ENCODE measurements at regions not wholly inside any gene's neighbourhood (a gene's known extent, or its start where the extent isn't known, plus 50 kb on each side); places are given as distances from the start of the nearest gene placed in this dataset.

- TF ChIP-seq CTCF (IDR thresholded peaks at IDR 0.05) (no peak), POLR2A (IDR thresholded peaks at IDR 0.05) (no peak)
Measured at GRCh38 chr2:7765236-7765635, 848.0 kb downstream of the RNF144A start.
